Right atrium auricular region (tissue), 2 donors: ENCODE measurements at regions not wholly inside any gene's neighbourhood (a gene's known extent, or its start where the extent isn't known, plus 50 kb on each side); places are given as distances from the start of the nearest gene placed in this dataset.

Experiments
- DNase-seq: peaks from one replicate; pipeline ENCODE4 v3.0.0-alpha.2; 2019; ENCODE audit warnings: low spot score
- H3K27ac ChIP-seq, 2 donors: fragments of 200-600 bp; sonication (generic); 1 replicate in 1 of 2; 2 replicates in 1 of 2; pipeline ENCODE4 v1.5.1; 2016 to 2019
- H3K27me3 ChIP-seq, 2 donors: fragments of 200-600 bp; sonication (generic); one replicate each; pipeline versions ENCODE4 v1.5.1 to v1.6.0; 2017 to 2019
- H3K36me3 ChIP-seq: fragments of 200-600 bp; sonication (generic); one replicate; pipeline ENCODE4 v1.5.1; 2016
- H3K4me1 ChIP-seq, 2 donors: fragments of 200-600 bp; sonication (generic); one replicate each; pipeline versions ENCODE4 v1.5.1 to v1.6.0; 2017 to 2019
- H3K4me3 ChIP-seq, 2 donors: fragments of 200-600 bp; sonication (generic); 1 replicate in 1 of 2; 2 replicates in 1 of 2; pipeline ENCODE4 v1.5.1; 2017 to 2019; ENCODE audit warnings: mild to moderate bottlenecking in 1 of 2, moderate library complexity in 1 of 2
- H3K9me3 ChIP-seq, 2 donors: fragments of 200-600 bp; sonication (generic); one replicate each; pipeline ENCODE4 v1.5.1; 2019
- TF ChIP-seq, protein P1 (sequence below), 2 donors: fragments of 200-600 bp; sonication (generic); IDR thresholded peaks; one replicate each; pipeline ENCODE4 v1.5.1; 2019; ENCODE audit warnings: antibody characterized with exemption in 2 of 2

DNA sequence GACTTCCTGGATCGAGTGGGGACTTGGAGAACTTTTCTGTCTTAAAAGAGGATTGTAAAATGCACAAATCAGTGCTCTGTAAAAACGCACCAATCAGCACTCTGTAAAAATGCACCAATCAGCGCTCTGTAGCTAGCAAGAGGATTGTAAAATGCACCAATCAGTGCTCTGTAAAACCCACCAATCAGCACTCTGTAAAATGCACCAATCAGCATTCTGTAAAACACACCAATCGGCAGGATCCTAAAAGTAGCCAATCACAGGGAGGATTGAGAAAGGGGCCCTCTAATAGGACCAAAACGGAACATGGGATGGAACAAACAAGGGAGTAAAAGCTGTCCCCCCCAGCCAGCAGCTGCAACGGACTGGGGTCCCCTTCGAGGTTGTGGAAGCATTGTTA, 587.4 kb upstream of the ALCAM start:
- no peak for DNase-seq
- Histone ChIP-seq H3K27me3 (no peaks in the 10 kb centered on the region), H3K9me3 (no peaks in the 10 kb centered on the region), H3K27ac (no peak overlapping the region), H3K36me3 (no peaks in the 10 kb centered on the region), H3K4me1 (no peaks in the 10 kb centered on the region), H3K4me3 (no peak overlapping the region)
- TF ChIP-seq, protein P1, sequence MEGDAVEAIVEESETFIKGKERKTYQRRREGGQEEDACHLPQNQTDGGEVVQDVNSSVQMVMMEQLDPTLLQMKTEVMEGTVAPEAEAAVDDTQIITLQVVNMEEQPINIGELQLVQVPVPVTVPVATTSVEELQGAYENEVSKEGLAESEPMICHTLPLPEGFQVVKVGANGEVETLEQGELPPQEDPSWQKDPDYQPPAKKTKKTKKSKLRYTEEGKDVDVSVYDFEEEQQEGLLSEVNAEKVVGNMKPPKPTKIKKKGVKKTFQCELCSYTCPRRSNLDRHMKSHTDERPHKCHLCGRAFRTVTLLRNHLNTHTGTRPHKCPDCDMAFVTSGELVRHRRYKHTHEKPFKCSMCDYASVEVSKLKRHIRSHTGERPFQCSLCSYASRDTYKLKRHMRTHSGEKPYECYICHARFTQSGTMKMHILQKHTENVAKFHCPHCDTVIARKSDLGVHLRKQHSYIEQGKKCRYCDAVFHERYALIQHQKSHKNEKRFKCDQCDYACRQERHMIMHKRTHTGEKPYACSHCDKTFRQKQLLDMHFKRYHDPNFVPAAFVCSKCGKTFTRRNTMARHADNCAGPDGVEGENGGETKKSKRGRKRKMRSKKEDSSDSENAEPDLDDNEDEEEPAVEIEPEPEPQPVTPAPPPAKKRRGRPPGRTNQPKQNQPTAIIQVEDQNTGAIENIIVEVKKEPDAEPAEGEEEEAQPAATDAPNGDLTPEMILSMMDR (IDR thresholded peaks at IDR 0.05): no peak

GRCh38 chr3:104781112-104781511, 585.6 kb upstream of the ALCAM start:
- Histone ChIP-seq H3K27me3 (no peaks in the 10 kb centered on the region), H3K36me3 (no peaks in the 10 kb centered on the region), H3K9me3 (no peaks in the 10 kb centered on the region), H3K4me3 (no peak overlapping the region), H3K4me1 (no peaks in the 10 kb centered on the region), H3K27ac (no peak overlapping the region)
- TF ChIP-seq, protein P1 (IDR thresholded peaks at IDR 0.05): no peak
- no peak for DNase-seq

DNA sequence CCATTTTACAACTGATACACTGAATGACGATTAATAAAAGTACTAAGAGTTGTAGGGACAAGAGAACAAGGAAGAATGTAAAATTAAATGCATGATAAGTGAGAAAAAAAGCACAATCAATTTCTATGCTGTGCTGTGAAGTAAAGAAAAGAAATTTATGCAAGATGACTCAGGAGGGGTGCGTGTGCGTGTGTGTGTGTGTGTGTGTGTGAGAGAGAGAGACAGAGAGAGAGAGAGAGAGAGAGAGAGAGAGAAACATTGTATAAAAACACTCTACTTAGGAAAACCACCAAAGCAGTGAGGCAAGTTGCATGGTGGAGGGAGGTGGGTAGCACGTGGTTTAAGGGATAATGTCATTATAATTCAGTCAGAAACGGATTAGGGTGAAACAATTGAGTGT, 580.8 kb upstream of the ALCAM start:
- Histone ChIP-seq H3K36me3 (no peaks in the 10 kb centered on the region), H3K9me3 (no peaks in the 10 kb centered on the region), H3K4me3 (no peak overlapping the region), H3K27ac (no peak overlapping the region), H3K4me1 (no peaks in the 10 kb centered on the region), H3K27me3 (no peaks in the 10 kb centered on the region)
- TF ChIP-seq, protein P1 (IDR thresholded peaks at IDR 0.05): no peak
- no peak for DNase-seq

GRCh38 chr3:104787306-104787705, 579.4 kb upstream of the ALCAM start:
- no peaks in the 10 kb centered on the region for H3K9me3 ChIP-seq
- no peaks in the 10 kb centered on the region for H3K36me3 ChIP-seq
- no peak overlapping the region for H3K27ac ChIP-seq
- DNase-seq: no peak
- no peak overlapping the region for H3K4me3 ChIP-seq
- TF ChIP-seq, protein P1 (IDR thresholded peaks at IDR 0.05): no peak
- no peaks in the 10 kb centered on the region for H3K4me1 ChIP-seq
- H3K27me3 ChIP-seq: no peaks in the 10 kb centered on the region

DNA sequence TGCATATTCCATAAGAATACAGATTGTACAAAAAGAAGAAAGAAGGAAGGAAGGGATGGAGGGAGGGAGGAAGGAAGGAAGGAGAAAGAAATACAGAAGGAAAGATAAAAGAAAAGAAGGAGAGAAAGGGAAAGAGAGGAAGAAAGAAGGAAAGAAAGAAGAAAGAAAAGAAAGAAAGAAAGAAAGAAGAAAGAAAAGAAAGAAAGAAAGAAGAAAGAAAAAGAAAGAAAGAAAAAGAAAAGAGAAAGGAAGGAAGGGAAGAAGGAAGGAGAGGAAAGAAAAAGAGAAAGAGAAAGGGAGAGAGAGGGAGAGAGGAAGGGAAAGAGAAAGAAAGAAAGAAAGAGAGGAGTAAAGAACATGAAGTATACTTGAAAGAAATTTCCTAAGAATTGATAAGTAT, 577.9 kb upstream of the ALCAM start:
- TF ChIP-seq, protein P1 (IDR thresholded peaks at IDR 0.05): no peak
- no peaks in the 10 kb centered on the region for H3K27me3 ChIP-seq
- H3K27ac ChIP-seq: no peak overlapping the region

GRCh38 chr3:104791331-104791730, 575.4 kb upstream of the ALCAM start:
- no peak for DNase-seq
- no peak overlapping the region for H3K27ac ChIP-seq
- TF ChIP-seq, protein P1 (IDR thresholded peaks at IDR 0.05): no peak
- H3K4me3 ChIP-seq: no peak overlapping the region
- H3K36me3 ChIP-seq: no peaks in the 10 kb centered on the region
- no peaks in the 10 kb centered on the region for H3K9me3 ChIP-seq
- H3K4me1 ChIP-seq: no peaks in the 10 kb centered on the region
- no peaks in the 10 kb centered on the region for H3K27me3 ChIP-seq

More for the DNA sequence above, 577.9 kb upstream of the ALCAM start:
- H3K36me3 ChIP-seq: no peaks in the 10 kb centered on the region
- H3K4me1 ChIP-seq: no peaks in the 10 kb centered on the region
- H3K4me3 ChIP-seq: no peak overlapping the region
- DNase-seq: no peak
- no peaks in the 10 kb centered on the region for H3K9me3 ChIP-seq
